ENCODE measurements at regions not wholly inside any gene's neighbourhood (a gene's known extent, or its start where the extent isn't known, plus 50 kb on each side); places are given as distances from the start of the nearest gene placed in this dataset.

- TF ChIP-seq CTCF (IDR thresholded peaks at IDR 0.05) (no peak), POLR2A (IDR thresholded peaks at IDR 0.05) (no peak)
Observed at GRCh38 chr7:50953820-50954219, 171.1 kb upstream of the GRB10 start.

Measured in thyroid gland (tissue), 4 donors.